ENCODE measurements at regions not wholly inside any gene's neighbourhood (a gene's known extent, or its start where the extent isn't known, plus 50 kb on each side); places are given as distances from the start of the nearest gene placed in this dataset.
A peak's percentile ranks its signal among the peaks of the same experiment; 100 is the strongest.
"Not testable (repeated sequence)": the region's sequence is repeated elsewhere in the genome, so short reads cannot be mapped to it uniquely, and the experiment has no call there.

DNA sequence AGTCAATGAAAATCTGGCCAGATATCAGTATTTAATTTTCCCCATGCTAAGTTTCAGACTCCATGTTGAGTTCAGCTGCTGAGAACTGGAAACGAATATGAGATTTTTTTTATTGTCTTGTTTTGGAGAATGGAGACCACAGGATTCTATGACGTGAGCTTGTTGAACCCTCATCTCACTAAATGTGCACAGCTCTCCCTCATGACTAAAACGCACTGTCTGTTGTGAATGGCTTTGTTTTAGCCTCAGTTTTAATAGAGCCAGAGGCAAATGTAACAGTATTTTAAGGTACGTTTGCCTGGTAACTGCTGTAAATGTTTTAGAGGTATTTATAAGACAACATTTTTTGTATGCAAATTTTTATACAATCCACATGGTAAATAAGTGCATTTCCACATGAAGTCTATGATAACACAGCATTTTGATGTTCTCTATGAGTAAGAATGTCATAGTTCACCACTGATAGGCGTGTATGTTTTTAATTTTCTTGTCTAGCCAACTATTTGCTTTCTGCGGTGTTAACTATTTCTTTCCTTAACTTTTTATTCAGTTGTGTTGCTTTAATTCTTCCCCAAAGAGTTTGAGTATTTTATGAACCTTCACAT, 1159.3 kb upstream of the TENM3 start:
- peak; percentile 14 for DNase-seq

- peak; percentile 31 for DNase-seq
Measured at GRCh38 chr4:181085557-181085956, 1157.6 kb upstream of the TENM3 start.

GRCh38 chr4:181105487-181105886, 1137.7 kb upstream of the TENM3 start:
- DNase-seq = no peak

- no peak for DNase-seq
Measured at GRCh38 chr4:181106398-181106797, 1136.8 kb upstream of the TENM3 start.

DNA sequence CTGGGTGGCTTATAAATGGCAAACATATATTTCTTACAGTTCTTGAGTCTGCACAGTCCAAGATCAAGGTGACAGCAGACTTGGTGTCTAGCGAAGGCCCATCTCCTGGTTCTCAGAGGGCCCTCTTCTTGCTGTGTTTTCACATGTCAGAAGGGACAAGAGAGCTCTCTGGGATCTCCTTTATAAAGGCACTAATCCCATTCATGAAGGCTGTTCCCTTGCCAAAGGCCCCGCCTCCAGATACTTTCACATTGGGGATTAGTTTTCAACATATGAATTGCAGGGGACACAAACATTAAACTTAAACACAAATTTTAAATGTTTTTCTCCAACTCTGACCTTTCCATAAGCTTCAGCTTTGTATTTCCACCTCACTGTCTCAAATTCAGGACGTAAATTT, 1135.0 kb upstream of the TENM3 start:
- no peak for DNase-seq

DNA sequence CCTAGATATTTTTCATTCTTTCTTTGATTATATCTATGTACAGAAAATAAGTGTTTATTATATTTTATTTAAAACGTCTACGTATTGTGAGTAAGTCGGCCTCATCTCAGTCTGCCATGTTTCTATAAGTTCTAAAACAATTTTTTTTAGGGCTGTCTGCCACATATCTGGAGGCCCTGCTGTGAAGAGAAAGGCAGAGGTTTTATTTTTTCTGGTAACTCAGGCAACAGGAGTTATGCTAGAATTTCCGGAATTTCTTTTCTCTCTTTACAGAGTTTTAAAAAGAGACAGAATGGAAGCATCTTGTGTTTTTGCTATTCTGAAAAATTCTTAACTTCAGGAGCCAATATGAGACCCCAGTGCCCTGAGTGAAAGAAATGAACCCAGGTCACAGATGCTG, 1124.0 kb upstream of the TENM3 start:
- peak; percentile 28 for DNase-seq

DNA sequence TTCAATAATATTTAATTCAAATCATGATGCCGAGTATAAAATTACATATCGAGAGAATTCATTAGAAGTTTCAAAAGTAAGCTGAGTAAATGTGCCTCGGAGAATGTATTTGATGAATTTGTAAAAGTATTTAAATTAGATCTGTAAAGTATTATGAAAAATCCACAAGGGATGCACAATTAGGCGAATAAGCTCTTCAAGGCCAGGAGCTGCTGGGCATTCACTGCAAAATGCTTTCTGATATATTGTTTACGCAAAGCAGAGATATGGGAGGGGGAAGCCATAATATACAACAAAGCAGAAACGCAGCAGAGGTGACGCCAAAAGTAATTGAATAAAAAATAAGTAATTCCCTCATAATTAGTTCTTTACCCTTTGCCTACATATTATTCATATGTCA, 1121.5 kb upstream of the TENM3 start:
- no peak for DNase-seq

- DNase-seq = no peak
Measured at GRCh38 chr4:181127171-181127570, 1116.0 kb upstream of the TENM3 start.

DNA sequence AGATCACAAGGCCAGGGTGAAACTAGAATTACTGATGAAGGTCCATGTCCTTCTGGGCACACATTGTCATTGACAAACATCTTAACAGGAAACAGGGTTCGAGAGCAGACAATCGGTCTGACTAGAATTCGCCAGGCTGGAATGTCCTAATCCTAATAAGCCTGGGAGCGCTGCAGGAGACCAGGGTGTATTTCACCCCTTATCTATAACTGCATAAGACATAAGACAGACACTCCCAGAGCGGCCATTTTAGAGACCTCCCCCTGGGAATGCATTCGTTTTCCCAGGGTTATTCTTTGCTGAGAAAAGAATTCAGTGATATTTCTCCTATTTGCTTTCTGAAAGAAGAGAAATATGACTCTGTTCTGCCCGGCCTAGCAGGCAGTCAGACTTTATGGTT, 1112.9 kb upstream of the TENM3 start:
- DNase-seq = not testable (repeated sequence)

DNA sequence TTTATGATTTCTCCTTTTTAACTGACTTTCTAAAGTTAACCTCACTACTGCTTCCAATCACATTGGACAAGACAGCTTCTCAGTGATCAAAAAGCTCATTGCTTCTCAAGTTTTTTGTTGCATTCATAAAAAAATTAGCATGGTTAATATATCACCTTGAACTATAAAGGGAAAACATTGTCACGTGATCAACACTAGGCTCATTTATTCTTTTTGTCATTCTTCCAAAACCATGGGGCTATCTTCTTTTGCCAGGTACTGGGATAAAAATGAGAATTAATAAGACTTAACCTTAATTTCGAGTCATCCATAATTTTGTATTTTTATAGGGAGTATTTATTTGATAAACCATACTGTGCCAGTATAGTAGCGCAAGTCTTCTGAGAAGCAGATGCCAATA, 1105.9 kb upstream of the TENM3 start:
- no peak for DNase-seq

DNA sequence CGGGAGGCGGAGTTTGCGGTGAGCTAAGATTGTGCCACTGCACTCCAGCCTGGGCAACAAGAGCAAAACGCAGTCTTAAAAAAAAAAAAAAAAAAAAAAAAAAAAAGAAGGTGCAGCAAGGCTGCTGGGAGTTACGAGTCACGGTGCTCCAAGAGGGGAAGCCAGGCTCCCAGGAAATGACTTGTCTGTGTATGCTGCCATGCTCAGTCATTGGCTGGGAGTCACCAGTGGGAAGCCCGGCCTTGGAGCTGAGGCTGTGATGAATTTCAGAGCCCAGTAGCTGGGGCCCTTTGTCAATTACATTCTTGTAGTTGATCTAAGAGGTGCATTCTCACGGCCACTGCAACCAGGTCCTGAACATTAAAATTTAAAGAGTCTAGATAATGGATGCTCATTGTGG, 1105.1 kb upstream of the TENM3 start:
- DNase-seq = peak; percentile 4

DNA sequence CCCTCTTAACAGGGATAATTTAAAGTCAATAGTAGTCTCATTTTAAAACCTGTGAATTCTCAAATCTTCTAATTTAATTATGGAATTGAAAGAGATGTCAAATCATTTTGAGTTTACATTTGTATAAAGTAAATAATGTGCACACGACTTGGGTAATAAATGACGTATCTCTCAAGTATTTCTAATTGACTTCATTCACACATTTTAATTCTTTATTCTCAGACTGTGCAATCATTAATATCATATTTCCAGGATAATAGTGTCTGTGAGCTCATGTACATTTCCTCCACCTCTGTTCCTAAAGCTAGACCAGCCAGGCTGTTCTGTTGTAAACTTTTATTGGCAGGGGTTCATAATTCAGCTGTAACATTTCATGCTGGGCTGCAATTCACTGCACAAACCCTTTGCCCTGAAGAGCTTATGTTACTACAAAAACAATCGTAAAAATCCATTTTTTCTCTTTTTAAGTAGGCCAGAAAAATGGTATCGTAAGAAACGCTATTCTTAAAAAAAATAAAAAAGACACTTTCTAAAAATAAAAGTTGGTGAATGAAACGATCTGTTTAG, 1103.1 kb upstream of the TENM3 start:
- DNase-seq = peak; percentile 4

- DNase-seq = peak; percentile 74
Measured at GRCh38 chr4:181143250-181143854, 1099.8 kb upstream of the TENM3 start.

DNA sequence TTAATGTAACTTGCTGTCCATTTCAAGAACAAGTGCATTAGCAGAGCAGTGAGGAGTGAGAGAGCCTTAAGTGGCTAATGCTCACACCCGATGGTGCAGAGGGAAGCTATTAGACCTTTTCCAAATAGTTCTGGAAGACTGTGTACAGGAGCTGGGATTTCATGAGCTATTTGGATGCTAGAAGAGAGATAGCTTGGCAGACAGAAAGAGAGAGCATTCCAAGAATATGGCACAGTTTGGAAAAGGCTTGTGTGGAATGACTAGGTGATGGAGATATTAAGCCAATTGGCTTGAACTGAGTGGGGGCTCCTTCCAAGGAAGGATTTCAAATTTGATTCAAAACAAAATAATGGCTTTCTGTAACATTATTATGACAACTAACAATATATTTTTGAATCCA, 1097.2 kb upstream of the TENM3 start:
- no peak for DNase-seq

DNA sequence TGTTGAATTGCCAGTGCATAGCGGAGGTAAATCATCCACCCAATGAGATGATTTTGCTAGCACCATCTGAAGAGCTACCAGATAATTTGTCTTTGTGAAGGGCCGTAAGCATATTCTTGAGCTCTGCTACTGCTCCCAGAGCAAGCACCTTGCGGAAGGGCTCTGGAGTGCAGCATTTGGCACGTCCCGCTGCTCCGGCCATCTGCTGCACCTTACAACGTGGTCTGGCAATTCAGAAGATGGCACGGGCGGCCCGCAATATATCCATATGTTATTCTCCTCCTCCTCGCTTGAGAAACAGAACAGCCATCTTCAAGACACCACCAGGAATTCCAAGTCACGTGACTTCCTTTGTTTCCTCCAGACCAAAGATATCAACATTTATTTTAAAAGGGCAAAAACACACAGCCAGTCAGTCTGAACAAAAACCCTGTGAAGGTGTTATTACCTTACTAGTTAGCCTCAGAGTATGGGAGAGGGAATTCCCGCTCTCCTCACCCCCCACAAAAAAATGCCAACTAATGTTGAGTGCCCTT, 1095.7 kb upstream of the TENM3 start:
- DNase-seq = no peak

DNA sequence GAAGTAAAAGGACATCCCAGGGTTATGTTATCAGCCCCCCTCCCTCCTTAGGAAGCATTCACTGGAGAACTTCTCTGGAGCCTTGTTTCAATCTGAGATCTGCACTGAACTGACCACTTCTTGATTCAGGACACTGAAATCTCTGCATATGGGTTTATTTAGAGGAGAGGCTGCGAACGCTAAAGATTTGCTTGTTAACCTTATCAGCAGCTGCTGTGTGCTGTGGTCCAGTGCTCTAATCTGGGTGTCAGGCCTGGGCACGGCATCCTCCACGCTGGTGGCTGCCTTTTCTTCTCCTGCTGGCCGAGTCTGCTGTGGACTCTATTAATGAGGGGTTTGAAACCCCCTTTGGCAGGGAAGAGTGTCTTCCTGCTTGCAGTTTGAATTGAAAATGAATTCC, 1094.7 kb upstream of the TENM3 start:
- no peak for DNase-seq

GRCh38 chr4:181150191-181150590, 1093.0 kb upstream of the TENM3 start:
- DNase-seq = no peak

GRCh38 chr4:181151856-181152255, 1091.3 kb upstream of the TENM3 start:
- DNase-seq = no peak

DNA sequence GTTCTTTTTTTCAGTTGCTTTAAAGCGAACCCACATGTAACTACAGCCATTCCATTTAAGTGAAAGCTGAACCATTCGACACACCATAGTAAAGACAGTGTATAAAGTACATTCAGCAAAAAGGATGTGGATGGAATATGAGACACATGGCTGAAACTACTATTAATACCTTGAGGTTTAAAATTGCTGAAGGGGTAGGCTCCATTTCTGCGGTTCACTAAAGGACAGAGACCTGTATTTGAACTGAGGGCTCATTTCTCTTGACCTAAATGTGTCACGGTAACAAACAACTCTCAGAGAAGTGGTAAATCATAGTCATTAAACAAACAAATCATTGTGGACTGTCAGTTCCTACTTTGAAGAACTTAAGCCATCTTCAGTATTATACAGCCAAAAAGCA, 1085.6 kb upstream of the TENM3 start:
- DNase-seq = no peak

- DNase-seq = no peak
Measured at GRCh38 chr4:181158971-181159370, 1084.2 kb upstream of the TENM3 start.

GRCh38 chr4:181161669-181162068, 1081.5 kb upstream of the TENM3 start:
- peak; percentile 15 for DNase-seq

DNA sequence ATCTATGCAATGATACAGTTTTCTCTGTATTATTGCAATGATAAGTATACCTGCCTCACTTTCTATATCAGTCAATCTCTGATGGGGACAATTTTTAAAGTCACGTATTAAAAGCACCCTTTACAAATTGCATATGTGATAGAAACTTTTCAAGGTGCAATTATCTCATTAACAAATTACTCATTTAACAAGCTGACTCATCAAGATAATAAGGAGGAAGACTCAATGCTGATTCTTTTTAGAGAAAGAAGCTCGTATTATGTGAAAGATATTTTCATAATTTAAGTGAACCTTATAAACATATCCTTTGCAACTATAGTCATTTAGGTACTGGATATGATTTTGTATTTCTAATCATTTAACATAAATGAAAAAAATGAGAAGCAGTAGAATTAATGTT, 1080.9 kb upstream of the TENM3 start:
- DNase-seq = no peak

DNA sequence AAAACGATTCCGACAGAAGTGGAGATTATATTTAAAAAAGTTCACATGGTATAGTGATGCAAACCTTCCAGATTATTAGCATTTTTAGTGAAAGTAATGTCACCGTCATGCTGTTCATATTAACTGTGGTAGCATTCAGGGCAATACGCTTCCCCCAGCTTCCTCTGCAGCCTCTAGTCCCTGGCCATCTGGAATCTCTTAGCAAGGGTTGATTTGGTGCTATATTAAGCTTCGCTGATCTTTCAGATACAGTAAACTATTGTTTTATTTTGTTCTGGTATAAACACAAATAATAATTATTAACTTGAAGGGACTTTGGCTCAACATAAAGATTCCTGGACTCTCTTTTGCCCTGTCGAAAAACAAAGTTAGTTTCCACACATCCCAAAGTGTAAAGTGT, 1080.5 kb upstream of the TENM3 start:
- DNase-seq = no peak

DNA sequence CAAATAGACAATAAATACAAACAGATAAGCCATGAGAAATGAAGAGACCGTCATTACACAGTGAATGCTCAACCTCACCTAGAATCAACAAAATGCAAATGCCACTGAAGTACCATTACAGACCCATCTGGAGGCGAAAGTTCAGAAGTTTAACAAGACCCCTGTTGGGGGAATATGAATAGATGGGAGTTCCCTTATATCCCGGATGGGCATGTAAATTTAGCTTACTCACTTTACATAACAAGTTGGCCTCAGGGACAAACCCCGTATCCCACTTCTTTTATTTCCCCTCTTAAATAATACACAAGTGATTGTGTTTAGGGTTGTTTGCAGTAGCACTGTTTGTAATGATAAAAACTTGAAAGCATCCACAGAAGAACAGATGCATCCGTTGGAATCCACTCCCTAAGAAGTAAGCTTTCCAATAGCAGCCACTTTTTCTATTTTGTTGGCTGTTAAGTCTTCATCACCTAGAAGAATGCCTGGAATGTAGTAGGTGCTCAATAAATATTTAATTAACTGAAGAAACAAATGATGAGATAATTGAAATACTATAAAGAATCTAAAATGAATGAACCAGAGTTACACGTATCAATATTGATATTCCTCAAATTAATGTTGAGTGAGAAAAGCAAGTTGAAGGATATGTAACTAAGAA, 1076.3 kb upstream of the TENM3 start:
- no peak for DNase-seq
